ENCODE measurements at regions not wholly inside any gene's neighbourhood (a gene's known extent, or its start where the extent isn't known, plus 50 kb on each side); places are given as distances from the start of the nearest gene placed in this dataset.

GRCh38 chr15:53260647-53261046, 470.5 kb upstream of the ONECUT1 start:
- TF ChIP-seq CTCF (IDR thresholded peaks at IDR 0.05; ENCODE audit: borderline replicate concordance, extremely low read depth, low read length, poor library complexity, severe bottlenecking) (no peak), EZH2 (IDR thresholded peaks at IDR 0.05; ENCODE audit: borderline replicate concordance, low read depth, low read length, severe bottlenecking) (no peak)
